RCC 7860 (cell line): ENCODE measurements at regions not wholly inside any gene's neighbourhood (a gene's known extent, or its start where the extent isn't known, plus 50 kb on each side); places are given as distances from the start of the nearest gene placed in this dataset.
"Not testable (repeated sequence)": the region's sequence is repeated elsewhere in the genome, so short reads cannot be mapped to it uniquely, and the experiment has no call there.

Experiments
- DNase-seq: peaks from one replicate; pipeline ENCODE4 v3.0.0-alpha.2; 2015; ENCODE audit warnings: low spot score
- FAIRE-seq: peaks from 2 replicates; lab custom pipeline; 2012; peaks lifted over from hg19 to GRCh38; lab: Jason Lieb, UNC

DNA sequence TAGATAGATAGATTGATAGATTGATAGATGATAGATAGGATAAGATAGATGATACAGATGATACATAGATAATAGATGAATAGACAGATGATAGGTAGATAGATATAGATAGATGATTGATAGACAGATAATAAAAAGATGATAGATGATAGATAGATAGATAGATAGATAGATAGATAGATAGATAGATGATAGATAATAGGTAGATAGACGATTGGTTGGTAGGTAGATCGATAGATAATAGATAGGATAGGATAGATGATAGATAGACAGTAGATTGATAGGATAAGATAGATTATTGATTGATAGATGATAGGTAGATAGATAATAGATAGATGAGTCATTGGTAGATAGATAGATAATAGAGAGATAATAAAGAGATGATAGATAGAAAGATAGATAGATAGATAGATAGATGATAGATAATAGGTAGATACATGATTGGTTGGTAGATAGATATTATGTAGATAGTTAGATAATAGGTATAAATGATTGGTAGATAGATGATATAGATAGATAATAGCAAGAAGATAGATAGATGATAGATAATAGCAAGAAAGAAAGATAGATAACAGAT is 109.4 kb upstream of the C16orf82 start:
- FAIRE-seq: no peak
- no peak for DNase-seq

DNA sequence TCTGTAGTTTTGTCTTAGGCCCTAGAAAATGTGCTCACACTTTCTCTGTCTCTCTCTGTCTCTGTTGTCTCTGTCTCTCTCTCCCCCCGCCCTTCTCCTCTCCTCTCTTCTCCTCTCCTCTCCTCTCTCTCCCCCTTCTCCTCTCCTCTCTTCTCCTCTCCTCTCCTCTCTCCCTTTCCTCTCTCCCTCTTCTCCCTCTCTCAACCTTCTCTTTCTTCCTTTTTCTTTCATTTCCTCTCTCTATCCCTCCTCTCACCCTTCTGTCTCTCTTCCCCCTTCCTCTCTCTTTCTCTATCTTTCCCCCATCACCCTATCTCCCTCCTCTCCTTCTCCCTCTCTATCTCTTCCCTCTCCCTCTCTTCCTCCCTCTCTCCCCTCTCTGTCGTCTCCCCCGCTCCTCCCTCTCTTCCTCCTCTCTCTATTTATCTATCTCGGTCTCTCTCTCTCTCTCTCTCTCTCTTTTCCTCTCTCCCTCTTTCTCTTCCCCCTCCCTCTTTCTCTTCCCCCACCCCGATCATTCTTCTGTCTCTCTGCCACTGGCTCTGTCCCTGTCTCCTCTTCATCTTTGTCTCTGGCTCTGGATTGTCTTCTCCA is 107.2 kb upstream of the C16orf82 start:
- DNase-seq (no peak), FAIRE-seq (no peak)

DNA sequence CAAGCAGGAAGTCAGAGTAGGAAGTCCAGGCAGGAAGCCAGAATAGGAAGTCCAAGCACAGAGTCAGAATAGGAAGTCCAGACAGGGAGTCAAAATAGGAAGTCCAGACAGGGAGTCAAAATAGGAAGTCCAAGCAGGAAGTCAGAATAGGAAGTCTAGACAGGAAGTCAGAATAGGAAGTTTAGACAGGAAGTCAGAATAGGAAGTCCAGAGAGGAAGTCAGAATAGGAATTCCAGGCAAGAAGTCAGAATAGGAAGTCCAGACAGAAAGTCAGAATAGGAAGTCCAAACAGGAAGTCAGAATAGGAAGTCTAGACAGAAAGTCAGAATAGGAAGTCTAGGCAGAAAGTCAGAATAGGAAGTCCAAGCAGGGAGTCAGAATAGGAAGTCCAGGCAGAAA is 105.3 kb upstream of the C16orf82 start:
- no peak for DNase-seq
- no peak for FAIRE-seq

DNA sequence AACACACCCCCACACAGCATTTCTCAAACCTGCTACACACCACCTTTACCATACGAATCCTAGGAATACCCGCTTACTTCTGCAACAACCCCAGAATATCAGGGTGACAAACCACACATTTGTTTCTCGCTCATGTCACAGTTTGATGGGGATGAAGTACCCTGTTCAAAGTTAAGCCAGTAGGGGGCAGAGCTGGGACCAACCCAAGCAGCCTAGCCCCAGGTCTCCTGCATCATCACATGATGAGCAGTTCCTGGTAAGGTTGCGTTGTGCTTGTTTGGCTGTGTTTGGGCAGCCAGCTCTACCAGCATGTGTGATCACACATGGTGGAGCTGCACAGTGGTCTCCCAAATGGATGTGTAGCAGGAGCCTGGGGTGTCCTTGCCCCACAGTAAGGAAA is 103.6 kb upstream of the C16orf82 start:
- no peak for FAIRE-seq
- no peak for DNase-seq

DNA sequence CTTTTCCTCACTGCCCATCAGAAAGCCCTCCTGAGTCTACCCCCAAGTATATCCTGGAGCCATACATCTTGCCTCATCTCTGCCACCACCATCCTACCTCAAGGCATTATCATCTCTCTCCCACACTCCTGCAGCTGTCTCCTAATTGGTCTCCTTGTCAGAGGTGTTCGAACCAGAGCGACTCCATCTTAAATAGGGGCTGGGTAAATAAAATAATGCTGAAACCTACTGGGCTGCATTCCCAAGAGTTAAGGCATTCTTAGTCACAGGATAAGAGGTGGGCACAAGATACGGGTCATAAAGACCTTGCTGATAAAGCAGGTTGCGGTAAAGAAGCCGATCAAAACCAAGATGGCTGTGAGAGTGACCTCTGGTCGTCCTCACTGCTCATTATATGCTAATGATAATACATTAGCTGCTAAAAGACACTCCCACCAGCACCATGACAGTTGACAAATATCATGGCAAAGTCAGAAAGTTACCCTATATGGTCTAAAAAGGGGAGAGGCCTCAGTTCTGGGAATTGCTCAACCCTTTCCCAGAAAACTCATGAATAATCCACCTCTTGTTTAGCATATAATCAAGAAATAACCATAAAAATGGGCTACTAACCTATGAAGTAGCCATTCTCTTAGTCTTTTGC is 97.0 kb upstream of the C16orf82 start:
- no peak for DNase-seq
- FAIRE-seq: no peak

DNA sequence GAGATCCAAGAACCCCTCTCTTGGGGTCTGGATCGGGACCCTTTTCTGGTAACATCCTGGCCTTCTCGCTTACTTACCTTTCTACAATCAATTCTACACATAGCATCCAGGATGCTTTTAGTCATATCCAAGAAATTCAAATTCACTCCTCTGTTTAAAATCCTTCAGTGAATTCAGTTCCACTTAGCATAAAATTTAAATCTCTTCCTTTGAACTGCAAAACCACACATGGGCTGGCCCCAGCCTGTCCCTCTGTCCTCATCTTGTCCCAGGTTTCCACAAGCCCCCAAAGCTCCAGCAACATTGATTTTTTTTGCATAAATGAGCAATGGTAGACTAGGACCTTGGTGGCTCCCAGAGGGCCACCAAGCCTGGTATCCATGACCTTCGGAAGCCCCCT is 96.4 kb upstream of the C16orf82 start:
- DNase-seq (no peak), FAIRE-seq (no peak)

DNA sequence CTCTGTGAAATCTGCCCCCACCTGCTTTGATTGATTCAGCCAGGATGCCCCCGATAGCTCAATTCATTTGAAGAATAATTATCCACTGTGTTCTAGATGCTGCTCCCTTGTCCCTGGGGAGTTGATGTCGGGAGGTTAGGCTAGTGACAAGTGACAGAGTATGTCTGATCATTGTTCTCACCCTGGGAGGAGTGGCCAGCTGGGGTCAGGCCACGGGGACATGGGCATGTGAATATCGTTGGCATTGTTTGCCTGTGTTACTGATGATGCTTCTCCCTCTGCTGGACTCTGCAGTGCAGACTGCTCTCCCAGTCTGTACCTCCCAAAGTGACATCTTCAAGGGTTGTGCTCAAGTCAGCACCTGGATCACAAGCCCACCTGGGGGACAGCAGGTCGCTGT is 89.9 kb upstream of the C16orf82 start:
- FAIRE-seq (no peak), DNase-seq (no peak)

DNA sequence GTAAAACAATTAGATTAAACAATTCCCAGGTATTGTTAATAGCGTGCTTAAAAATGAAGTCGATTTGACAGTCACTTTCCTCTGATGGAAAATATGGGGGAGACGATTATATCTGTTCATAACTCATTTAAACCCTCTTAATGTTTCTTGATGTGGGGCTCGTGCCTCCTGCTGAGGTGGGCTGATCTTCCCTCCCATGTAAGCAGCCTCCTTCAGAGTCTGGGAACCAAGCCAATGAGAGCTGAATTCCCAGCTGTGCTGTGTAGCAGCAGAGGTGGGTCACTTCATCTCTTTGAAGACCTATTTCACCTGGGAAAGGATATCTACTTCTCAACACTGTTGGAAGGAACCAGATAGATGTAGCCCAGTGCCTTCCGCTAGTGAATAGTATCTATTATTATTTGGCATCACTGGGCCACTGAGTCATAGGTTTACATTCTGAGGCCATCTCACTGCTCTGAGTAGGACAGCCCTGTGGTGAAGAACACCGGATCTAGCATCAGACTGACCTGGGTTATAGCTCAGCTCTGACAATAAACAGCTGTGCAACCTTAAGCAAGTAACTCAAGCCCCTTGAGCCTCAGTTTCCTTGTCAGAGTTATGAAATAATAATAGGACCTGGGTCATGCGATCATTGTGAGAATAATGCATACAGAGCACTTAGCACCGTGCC is 85.3 kb upstream of the C16orf82 start:
- DNase-seq (no peak), FAIRE-seq (no peak)

DNA sequence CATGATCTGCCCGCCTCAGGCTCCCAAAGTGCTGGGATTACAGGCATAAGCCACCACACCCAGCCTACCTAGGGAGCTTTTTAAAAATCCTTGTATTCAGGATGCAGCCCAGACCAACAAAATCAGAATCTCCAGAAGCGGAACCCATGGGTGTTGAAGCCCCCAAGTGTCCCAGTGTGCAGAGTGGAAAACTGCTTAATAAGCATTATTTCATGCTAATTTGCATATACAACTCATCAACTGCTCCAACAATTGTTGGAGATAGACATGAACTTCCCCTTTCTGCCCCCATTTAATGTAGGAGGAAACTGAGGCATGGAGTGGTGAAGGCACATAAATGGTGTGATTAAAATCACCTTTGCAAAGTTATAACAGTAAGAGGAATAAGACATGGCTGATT is 84.3 kb upstream of the C16orf82 start:
- DNase-seq: no peak
- FAIRE-seq: no peak

DNA sequence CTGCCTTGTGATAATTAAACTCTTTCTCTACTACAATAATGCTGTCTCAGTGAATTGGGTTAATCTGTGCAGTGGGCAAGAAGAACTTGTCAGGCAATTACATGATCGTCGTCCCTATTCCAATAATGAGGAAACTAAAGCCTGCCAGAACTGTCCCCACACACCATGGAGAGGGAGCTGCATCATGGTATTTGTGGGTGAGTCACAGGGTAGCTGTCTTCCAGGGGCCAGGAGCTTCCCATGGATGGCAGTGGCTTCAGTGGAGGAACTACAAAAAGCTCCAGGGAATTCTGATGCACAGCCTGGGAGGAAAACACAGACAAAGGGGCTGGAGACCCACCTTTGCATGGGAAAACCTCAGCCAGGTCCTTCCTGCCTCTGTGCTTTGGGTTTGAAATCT is 83.3 kb upstream of the C16orf82 start:
- FAIRE-seq: no peak
- no peak for DNase-seq

DNA sequence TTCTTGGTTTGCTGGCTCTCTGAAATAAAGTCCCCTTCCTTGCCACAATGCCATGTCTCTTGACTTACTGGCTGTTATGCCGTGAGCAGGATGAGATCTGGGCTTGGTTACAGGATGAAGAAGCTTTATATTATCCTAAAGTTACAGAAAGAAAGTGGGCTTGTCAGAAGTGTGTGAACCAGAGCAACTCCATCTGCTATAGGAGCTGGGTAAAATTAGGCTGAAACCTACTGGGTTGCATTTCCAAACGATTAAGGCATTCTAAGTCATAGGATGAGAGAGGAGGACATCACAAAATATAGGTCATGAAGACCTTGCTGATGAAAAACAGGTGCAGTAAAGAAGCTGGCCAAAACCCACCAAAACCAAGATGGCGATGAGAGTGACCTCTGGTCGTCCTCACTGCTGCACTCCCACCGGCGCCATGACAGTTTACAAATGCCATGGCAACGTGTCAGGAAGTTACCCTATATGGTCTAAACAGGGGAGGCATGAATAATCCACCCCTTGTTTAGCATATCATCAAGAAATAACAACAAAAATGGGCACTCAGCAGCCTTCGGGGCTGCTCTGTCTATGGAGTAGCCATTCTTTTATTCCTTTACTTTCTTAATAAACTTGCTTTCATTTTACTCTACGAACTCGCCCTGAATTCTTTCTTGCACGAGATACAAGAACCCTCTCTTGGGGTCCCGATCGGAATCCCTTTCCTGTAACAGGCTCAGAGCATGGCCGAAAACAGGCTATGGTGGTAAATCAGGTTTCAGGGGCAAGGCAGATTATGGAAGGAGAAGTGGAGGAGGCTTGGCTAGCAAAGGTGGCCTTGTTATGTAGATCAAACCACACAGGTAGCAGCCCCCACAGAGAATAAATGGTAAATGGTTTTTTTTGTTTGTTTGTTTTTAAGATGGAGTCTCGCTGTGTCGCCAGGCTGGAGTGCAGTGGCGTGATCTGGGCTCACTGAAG is 81.3 kb upstream of the C16orf82 start:
- FAIRE-seq: no peak
- no peak for DNase-seq

DNA sequence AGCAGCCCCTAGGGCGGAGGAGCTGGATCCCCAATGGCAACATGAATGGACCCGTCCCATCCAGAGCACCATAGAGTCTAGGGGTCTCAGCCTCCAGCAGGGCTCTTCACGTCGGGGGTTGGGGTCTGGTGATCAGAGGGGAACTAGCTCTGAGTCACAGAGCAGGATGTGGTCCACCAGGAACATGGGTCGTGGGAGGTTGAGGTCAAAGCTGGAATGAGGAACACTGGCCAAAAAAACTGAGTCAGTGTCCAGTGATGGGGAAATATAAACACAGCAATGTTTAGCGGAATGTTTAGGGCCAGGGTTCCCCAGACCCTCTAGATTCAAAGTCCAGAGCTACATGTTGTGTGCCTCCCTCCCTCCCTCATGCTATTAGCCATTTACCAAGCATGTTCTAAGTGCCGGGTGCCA is 79.1 kb upstream of the C16orf82 start:
- DNase-seq (peak; percentile 37), FAIRE-seq (no peak)

DNA sequence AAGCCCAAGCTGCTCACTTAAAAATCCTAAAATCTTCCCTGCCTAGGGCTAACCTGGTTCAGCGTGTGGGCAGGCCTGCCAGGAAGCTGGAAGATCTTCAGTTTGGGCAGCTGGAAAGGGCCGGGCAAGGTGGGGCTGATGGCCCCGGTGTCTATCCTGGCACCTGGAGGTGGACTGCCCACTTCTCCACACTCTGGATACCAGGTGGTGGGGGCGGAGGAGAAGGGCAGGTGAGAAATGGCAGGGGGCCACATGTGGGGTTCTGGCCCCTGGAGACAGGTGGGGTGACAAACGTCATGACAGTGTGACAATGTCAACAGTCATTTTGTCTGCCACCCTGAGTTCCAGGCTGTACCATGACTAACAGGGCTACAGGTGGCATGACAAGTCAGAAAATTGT is 78.5 kb upstream of the C16orf82 start:
- FAIRE-seq: no peak
- DNase-seq: no peak

DNA sequence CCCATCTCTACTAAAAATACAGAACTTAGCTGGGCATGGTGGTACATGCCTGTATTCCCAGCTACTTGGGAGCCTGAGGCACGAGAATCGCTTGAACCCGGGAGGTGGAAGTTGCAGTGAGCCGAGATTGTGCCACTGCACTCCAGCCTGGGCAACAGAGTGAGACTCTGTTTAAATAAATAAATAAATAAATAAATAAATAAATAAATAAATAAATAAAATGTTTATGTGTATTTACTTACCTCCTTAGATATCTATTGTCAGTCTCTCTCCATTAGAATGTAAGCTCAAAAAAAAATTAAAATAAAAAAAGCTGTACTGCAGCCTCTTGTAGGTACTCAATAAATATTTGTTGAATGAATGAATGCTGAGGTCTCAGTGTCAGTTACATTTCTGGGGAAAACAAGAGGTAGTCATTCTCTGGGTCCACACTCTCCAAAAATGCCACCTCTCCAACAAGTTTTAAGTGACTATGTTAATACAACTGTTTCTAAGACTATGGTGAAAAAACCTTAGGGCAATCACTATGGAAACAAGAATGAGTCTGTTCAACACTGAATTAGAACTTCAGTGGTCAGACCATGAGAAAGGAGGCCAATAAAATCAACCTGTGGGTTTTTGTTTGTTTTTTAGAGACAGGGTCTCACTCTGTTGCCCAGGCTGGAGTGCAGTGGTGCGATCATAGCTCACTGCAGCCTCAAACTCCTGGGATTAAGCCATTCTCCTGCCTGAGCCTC is 76.2 kb upstream of the C16orf82 start:
- FAIRE-seq: not testable (repeated sequence)

DNA sequence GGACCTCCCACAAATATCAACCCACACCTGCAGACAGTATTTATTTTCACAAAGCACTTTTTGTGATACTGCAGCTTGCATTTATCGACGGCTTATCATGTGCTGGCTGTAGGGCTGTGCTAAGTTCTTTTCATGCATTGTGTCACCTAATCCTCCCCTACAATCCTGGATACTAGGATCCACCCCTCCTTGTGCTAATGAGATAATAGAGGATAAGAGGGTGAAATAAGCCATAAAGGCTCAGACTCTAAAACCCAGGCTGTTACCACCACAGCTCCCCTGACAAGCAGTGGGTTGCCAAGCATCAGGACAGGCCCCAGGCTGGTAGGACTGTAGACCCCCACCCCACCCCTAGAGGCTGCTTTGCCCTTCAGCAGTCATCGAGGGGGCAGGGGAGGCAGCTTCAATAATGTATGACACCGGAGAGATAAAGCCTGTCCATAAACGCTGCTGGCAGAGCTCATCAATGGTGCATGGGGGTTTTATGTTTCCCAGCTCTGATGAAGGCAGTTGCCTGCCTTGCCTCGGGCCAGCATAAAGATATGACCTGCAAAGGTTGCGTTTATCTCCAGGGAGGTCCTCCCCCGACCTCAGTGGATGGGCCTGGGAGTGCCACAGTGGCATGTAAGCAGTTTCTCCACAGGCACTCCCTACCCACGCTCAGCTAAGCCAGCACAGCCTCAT is 73.9 kb upstream of the C16orf82 start:
- FAIRE-seq (no peak), DNase-seq (no peak)

More for the DNA sequence above, 76.2 kb upstream of the C16orf82 start:
- DNase-seq: not testable (repeated sequence)

DNA sequence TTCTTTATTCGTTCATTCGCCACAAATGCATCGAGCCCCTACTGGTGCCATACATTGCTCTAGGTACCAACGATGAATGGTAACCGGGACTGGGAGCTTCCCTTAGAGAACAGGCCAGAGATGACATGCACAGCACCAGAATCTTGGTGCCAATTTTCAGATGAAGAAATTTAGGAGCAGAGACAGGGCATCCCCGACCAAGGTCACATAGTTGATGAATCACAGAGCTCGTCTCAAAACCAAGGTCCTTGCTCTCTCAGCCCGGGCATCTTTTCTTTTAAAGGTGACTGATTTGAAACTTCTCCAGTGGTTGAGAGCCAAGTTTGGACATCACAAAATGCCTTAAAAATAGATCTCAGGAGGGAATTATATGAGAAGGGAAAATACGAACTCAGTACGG is 73.2 kb upstream of the C16orf82 start:
- FAIRE-seq (no peak), DNase-seq (no peak)

DNA sequence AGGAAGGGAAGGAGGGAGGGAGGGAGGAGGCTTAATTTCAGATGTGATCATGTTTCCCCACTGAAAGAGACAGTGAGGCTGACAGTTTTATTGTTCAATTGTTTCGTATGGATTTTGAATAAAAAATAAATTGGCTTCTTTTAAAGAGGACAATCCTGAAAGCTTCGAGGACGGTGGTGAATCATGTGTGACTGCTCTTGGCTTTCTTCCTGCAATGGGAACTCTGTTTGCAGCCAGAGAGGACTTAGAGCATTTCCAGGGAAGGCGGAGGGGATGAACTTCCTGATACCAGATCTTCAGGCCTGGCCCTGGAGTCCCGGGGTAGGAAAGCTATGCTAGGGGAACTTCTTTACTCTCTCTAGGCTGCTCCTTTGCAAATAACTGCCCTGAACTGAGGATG is 72.8 kb upstream of the C16orf82 start:
- FAIRE-seq: no peak
- DNase-seq: no peak

DNA sequence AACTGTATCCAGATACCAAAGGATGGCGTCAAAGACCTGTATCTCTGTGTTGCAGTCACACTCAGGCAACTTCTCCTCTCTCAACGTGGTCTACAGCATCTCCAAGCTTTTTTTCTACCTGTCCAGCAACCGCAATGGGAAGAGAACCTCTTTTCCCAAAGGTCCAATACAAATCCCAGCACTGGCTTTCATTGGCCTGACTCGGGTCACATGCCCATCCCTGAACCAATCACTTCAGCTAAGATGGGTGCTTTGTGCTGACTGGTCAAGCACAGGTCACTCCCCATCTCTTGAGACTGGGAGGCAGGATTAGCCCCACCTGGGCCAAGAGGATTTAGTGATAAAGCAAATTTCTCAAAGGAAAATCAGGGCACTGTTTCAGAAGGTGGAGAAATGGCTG is 71.2 kb upstream of the C16orf82 start:
- no peak for DNase-seq
- FAIRE-seq: no peak

DNA sequence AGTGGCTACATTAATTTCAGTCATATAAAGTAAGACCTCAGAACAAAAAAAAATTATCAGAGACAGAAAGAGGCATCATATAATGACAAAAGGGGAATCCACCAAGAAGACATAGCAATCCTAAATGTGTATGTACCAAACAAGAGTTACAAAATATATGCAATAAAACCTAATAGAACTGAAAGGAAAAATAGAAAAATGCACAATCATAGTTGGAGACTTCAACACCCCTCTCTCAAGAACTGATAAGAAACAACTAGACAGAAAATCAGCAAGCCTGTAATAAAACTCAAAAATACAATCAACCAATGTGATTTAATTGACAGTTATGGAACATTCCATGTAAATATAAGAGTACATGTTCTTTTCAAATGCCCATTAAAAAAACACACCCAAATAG is 61.3 kb upstream of the C16orf82 start:
- FAIRE-seq (no peak), DNase-seq (no peak)
